Panc1 (cell line): ENCODE measurements at regions not wholly inside any gene's neighbourhood (a gene's known extent, or its start where the extent isn't known, plus 50 kb on each side); places are given as distances from the start of the nearest gene placed in this dataset.

Experiments used
- ATAC-seq: fragments of 200-7000 bp; cut with Tn5 transposase; 2 replicates; pipeline ENCODE4 v1.9.1; 2020; ENCODE audit warnings: mild to moderate bottlenecking, moderate library complexity
- BruUV-seq: library from RNA; stranded (reverse); fragments of 400-500 nt; replicated peaks from 2 replicates; lab custom pipeline; 2021; lab: Mats Ljungman, UMichigan
- CTCF ChIA-PET: fragments of 300-600 bp; sonication (Branson Sonifier 250); formaldehyde crosslinking; loops from one replicate; lab custom pipeline; 2022; ENCODE audit warnings: antibody characterized with exemption; lab: Charles Lee
- POLR2A ChIA-PET: fragments of 300-600 bp; sonication (Branson Sonifier 250); formaldehyde crosslinking; loops from one replicate; lab custom pipeline; 2022; ENCODE audit warnings: antibody characterized with exemption; lab: Charles Lee
- DNase-seq: peaks from one replicate; pipeline ENCODE4 v3.0.0-alpha.2; 2010; ENCODE audit warnings: low read depth, low spot score
- H3K27ac ChIP-seq: 2 replicates; pipeline ENCODE4 v1.5.1; 2011; ENCODE audit warnings: mild to moderate bottlenecking, low read length, inconsistent platforms
- H3K27me3 ChIP-seq: fragments of 200-500 bp; sonication (Bioruptor generic); 2 replicates; pipeline ENCODE4 v1.6.0; 2014; ENCODE audit warnings: low read length, inconsistent platforms; ENCODE audit not compliant: control insufficient read depth, insufficient read depth
- H3K36me3 ChIP-seq: fragments of 200-500 bp; sonication (Bioruptor generic); 2 replicates; pipeline ENCODE4 v1.5.1; 2014; ENCODE audit warnings: inconsistent platforms, mild to moderate bottlenecking, low read length, moderate library complexity; ENCODE audit not compliant: control insufficient read depth, insufficient read depth
- H3K4me1 ChIP-seq: 2 replicates; pipeline ENCODE4 v1.5.1; 2011; ENCODE audit warnings: inconsistent platforms, mild to moderate bottlenecking, low read length, moderate library complexity; ENCODE audit not compliant: control insufficient read depth, insufficient read depth
- H3K4me3 ChIP-seq, 2 experiments: 2 replicates each; pipeline ENCODE4 v1.5.1; 2011 to 2012; ENCODE audit warnings: low read depth in 2 of 2, low read length in 2 of 2, mild to moderate bottlenecking in 2 of 2, inconsistent platforms in 1 of 2, moderate library complexity in 1 of 2
- H3K9me3 ChIP-seq: fragments of 200-500 bp; sonication (Bioruptor generic); 2 replicates; pipeline ENCODE4 v1.5.1; 2014; ENCODE audit warnings: low read depth, mild to moderate bottlenecking, inconsistent platforms, low read length, moderate library complexity; ENCODE audit not compliant: control insufficient read depth, insufficient read depth
- POLR2AphosphoS5 ChIP-seq: IDR thresholded peaks from 2 replicates; pipeline ENCODE4 v1.6.1; 2012; ENCODE audit warnings: mild to moderate bottlenecking, low read depth, low read length, moderate library complexity
- SIN3A ChIP-seq: IDR thresholded peaks from 2 replicates; pipeline ENCODE4 v1.6.1; 2012; ENCODE audit warnings: low read depth, mild to moderate bottlenecking, low read length, moderate library complexity, borderline replicate concordance; ENCODE audit not compliant: insufficient read depth
- TCF7L2 ChIP-seq: IDR thresholded peaks from 2 replicates; pipeline ENCODE4 v1.6.1; 2011; ENCODE audit warnings: mild to moderate bottlenecking, low read depth, low read length, inconsistent platforms
- in situ Hi-C: cut with HindIII; loops from 2 replicates; pipeline ENCODE4 v1.10.0; 2016; ENCODE audit warnings: low sequenced_read_pairs, low pct_unique_long_range_greater_than_20kb
- intact Hi-C: fragments of 100-400 bp; cut with micrococcal nuclease; formaldehyde crosslinking; loops from one replicate; pipeline ENCODE4 v1.10.0; 2022; ENCODE audit not compliant: unreplicated experiment
- TF ChIP-seq, protein P1 (sequence below): fragments of 450-650 bp; IDR thresholded peaks from 2 replicates; pipeline ENCODE4 v1.5.1; 2017; ENCODE audit warnings: mild to moderate bottlenecking
- TF ChIP-seq, protein P2 (sequence below), 2 experiments: IDR thresholded peaks; 2 replicates each; pipeline ENCODE4 v1.6.1; 2011 to 2012; ENCODE audit warnings: low read depth in 2 of 2, control low read depth in 1 of 2, low read length in 1 of 2, mild to moderate bottlenecking in 1 of 2, moderate library complexity in 1 of 2; ENCODE audit not compliant: insufficient read depth in 1 of 2

DNA sequence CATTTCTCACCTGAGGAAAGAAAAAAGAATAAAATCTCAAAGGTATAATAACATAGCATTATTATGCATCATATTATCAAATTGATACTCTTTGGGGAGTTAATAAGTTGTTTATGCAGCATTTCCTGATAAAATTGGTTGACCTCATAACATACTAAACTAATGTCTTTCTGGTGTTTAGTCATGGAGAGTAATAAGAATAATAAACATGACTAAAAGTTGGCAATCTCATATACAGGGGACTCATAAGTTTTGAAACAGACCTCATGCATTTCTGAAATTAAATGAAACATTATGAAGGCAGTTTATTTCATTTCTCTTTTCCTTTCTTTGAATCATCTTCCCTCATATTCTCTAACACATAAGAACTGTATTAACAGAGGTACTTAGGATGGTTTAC, 60.5 kb upstream of the PRDM1 start:
- in situ Hi-C loops (no loop called here), intact Hi-C loops (no loop called here)
- H3K4me1 ChIP-seq, result no peaks in the 10 kb centered on the region
- no peaks in the 10 kb centered on the region for H3K9me3 ChIP-seq
- H3K36me3 ChIP-seq, result no peaks in the 10 kb centered on the region
- TF ChIP-seq POLR2AphosphoS5 (no peak), TCF7L2 (no peak), SIN3A (no peak)
- TF ChIP-seq, protein P1, sequence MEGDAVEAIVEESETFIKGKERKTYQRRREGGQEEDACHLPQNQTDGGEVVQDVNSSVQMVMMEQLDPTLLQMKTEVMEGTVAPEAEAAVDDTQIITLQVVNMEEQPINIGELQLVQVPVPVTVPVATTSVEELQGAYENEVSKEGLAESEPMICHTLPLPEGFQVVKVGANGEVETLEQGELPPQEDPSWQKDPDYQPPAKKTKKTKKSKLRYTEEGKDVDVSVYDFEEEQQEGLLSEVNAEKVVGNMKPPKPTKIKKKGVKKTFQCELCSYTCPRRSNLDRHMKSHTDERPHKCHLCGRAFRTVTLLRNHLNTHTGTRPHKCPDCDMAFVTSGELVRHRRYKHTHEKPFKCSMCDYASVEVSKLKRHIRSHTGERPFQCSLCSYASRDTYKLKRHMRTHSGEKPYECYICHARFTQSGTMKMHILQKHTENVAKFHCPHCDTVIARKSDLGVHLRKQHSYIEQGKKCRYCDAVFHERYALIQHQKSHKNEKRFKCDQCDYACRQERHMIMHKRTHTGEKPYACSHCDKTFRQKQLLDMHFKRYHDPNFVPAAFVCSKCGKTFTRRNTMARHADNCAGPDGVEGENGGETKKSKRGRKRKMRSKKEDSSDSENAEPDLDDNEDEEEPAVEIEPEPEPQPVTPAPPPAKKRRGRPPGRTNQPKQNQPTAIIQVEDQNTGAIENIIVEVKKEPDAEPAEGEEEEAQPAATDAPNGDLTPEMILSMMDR, result no peak
- TF ChIP-seq, protein P2, sequence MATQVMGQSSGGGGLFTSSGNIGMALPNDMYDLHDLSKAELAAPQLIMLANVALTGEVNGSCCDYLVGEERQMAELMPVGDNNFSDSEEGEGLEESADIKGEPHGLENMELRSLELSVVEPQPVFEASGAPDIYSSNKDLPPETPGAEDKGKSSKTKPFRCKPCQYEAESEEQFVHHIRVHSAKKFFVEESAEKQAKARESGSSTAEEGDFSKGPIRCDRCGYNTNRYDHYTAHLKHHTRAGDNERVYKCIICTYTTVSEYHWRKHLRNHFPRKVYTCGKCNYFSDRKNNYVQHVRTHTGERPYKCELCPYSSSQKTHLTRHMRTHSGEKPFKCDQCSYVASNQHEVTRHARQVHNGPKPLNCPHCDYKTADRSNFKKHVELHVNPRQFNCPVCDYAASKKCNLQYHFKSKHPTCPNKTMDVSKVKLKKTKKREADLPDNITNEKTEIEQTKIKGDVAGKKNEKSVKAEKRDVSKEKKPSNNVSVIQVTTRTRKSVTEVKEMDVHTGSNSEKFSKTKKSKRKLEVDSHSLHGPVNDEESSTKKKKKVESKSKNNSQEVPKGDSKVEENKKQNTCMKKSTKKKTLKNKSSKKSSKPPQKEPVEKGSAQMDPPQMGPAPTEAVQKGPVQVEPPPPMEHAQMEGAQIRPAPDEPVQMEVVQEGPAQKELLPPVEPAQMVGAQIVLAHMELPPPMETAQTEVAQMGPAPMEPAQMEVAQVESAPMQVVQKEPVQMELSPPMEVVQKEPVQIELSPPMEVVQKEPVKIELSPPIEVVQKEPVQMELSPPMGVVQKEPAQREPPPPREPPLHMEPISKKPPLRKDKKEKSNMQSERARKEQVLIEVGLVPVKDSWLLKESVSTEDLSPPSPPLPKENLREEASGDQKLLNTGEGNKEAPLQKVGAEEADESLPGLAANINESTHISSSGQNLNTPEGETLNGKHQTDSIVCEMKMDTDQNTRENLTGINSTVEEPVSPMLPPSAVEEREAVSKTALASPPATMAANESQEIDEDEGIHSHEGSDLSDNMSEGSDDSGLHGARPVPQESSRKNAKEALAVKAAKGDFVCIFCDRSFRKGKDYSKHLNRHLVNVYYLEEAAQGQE (IDR thresholded peaks at IDR 0.05; ENCODE audit: insufficient read depth in 1 of 2, low read depth in 2 of 2, low read length in 1 of 2), result no peak
- no peaks in the 10 kb centered on the region for H3K27me3 ChIP-seq
- ATAC-seq (no peak), DNase-seq (no peak)
- ChIA-PET POLR2A (no interaction called here), CTCF (no interaction called here)
- H3K4me3 ChIP-seq, result no peak overlapping the region
- H3K27ac ChIP-seq, result no peak overlapping the region
- BruUV-seq, result no TSS peak

GRCh38 chr6:106022801-106023200, 63.3 kb upstream of the PRDM1 start:
- POLR2A ChIA-PET, result interaction anchor here (0.6 to 1.1 kb wide), 2 partner anchors 13 to 17 kb away, joined by 3 read pairs; no protein-coding TSS in a partner anchor
- ATAC-seq (no peak), DNase-seq (no peak)
- no peaks in the 10 kb centered on the region for H3K27me3 ChIP-seq
- H3K4me3 ChIP-seq, result no peak overlapping the region
- CTCF ChIA-PET, result no interaction called here
- BruUV-seq, result no TSS peak
- H3K36me3 ChIP-seq, result no peaks in the 10 kb centered on the region
- in situ Hi-C loops (no loop called here), intact Hi-C loops (no loop called here)
- TF ChIP-seq, protein P2 (IDR thresholded peaks at IDR 0.05; ENCODE audit: insufficient read depth in 1 of 2, low read depth in 2 of 2, low read length in 1 of 2), result no peak
- TF ChIP-seq POLR2AphosphoS5, result no peak
- no peak for TF ChIP-seq SIN3A
- TF ChIP-seq, protein P1, result no peak
- no peak for TF ChIP-seq TCF7L2
- no peak overlapping the region for H3K27ac ChIP-seq
- no peaks in the 10 kb centered on the region for H3K4me1 ChIP-seq
- H3K9me3 ChIP-seq, result no peaks in the 10 kb centered on the region
